Aorta (tissue), 5 donors: ENCODE measurements at regions not wholly inside any gene's neighbourhood (a gene's known extent, or its start where the extent isn't known, plus 50 kb on each side); places are given as distances from the start of the nearest gene placed in this dataset.

ENCODE experiments used
- ATAC-seq: fragments of 200-7000 bp; cut with Tn5 transposase; one replicate; pipeline ENCODE4 v1.9.1; 2022; ENCODE audit warnings: moderate library complexity; ENCODE audit not compliant: low FRiP score
- DNase-seq, 2 donors: peaks; one replicate each; pipeline ENCODE4 v3.0.0-alpha.2; 2020
- H3K27ac ChIP-seq, 2 donors: one replicate each; pipeline ENCODE4 v1.5.1; 2013; ENCODE audit warnings: low read length in 2 of 2, mild to moderate bottlenecking in 2 of 2, moderate library complexity in 2 of 2, control low read depth in 1 of 2, inconsistent platforms in 1 of 2, low read depth in 1 of 2
- H3K27me3 ChIP-seq, 2 donors: one replicate each; pipeline ENCODE4 v1.6.1; 2013; ENCODE audit warnings: control low read depth in 1 of 2, low read length in 1 of 2, mild to moderate bottlenecking in 1 of 2, moderate library complexity in 1 of 2; ENCODE audit not compliant: insufficient read depth in 2 of 2, control insufficient read depth in 1 of 2
- H3K36me3 ChIP-seq, 2 donors: one replicate each; pipeline ENCODE4 v1.6.1; 2013; ENCODE audit warnings: control low read depth in 1 of 2, low read length in 1 of 2, mild to moderate bottlenecking in 1 of 2; ENCODE audit not compliant: insufficient read depth in 2 of 2, control insufficient read depth in 1 of 2
- H3K4me1 ChIP-seq, 2 donors: one replicate each; pipeline ENCODE4 v1.6.1; 2013; ENCODE audit warnings: low read length in 2 of 2, control low read depth in 1 of 2, mild to moderate bottlenecking in 1 of 2, moderate library complexity in 1 of 2; ENCODE audit not compliant: insufficient read depth in 2 of 2, control insufficient read depth in 1 of 2
- H3K4me3 ChIP-seq, 2 donors: one replicate each; pipeline ENCODE4 v1.5.1; 2013; ENCODE audit warnings: low read length in 2 of 2, control low read depth in 1 of 2, mild to moderate bottlenecking in 1 of 2
- H3K9me3 ChIP-seq: one replicate; pipeline ENCODE4 v1.6.1; 2013; ENCODE audit warnings: mild to moderate bottlenecking, low read length; ENCODE audit not compliant: control insufficient read depth
- WGBS, 2 donors: extraction: QIAGEN DNeasy Blood & Tissue Kit; methylation state at CpG; one replicate each; pipeline ENCODE4 v1.1.7; 2013; 5-methylcytosine and 5-hydroxymethylcytosine counted together
- intact Hi-C, 2 donors: fragments of 100-400 bp; cut with DNase I; formaldehyde crosslinking; loops; one replicate each; pipeline versions ENCODE4 v1.14.2 to v1.15.0; 2022
- donor health status: healthy with polysubstance abuse.
- donor health status: Bipolar disorder and iron deficiency.
- donor health status: DM: no; HTN: no; CAD: no.
- donor health status: DM: no; HTN: no; CAD: no.
- donor health status: DM: yes; HTN: yes; CAD: no.

DNA sequence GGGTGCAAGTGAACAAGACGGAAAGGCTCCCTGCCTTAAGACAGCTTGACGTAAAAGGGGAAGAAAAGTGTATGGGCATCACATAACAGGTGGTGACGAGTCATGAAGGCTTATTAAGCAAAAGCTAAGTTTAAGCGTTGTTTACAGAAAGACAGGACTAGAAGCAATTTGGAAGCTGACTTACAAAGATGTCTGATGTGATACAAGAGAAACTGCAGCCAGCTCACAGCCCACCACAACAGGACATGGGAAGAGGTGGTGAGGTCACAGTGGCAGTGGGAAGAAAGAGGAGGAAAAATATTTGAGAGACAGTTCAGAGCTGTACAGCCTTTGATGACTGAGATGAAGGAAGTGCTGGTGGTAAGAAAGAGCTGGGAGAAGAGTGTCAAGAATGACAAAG is 181.6 kb downstream of the KLF12 start:
- Histone ChIP-seq H3K4me3 (no peak overlapping the region), H3K27ac (no peak overlapping the region), H3K4me1 (peaks cover 2 to 6% of the 10 kb centered on the region in 2 donors), H3K27me3 (no peaks in the 10 kb centered on the region), H3K36me3 (no peaks in the 10 kb centered on the region), H3K9me3 (no peaks in the 10 kb centered on the region)
- ATAC-seq (no peak), DNase-seq (no peak)
- intact Hi-C loops = no loop called here
- 94 to 97% methylated on average over 4 of the region's 4 CpGs for WGBS, 2 donors

DNA sequence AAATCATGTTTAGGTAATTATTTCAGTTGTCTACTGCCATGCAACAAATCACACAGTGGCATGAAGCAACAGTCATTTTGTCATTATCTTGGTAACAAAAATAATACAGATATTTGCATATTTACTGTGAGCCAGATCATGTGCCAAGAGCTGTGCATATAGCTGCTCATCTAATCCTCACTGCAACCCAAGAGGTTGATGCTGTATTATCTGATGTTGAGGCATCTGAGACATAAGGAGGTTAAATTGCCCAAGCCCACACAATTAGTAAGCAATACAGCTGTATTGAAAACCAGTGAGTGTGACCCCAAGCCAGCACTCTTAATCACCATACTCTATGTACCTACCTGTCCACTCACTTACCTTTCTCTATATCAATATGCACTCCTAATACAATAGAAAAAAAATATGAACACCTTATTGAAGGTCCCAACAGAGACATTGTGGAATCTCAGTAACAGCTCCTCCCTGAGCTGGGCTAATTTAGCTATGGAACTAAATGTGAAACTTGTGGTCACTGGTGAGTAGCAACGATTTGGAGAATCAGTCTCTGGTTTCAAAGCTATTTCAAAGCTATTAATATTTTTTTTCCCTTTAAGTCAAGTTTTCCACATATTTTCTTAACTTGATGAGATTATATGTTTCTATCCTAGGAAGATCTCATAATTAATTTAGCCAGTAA is 185.2 kb downstream of the KLF12 start:
- ATAC-seq (no peak), DNase-seq (no peak)
- H3K36me3 ChIP-seq = no peaks in the 10 kb centered on the region
- H3K9me3 ChIP-seq = no peaks in the 10 kb centered on the region
- WGBS, 2 donors = 74 to 84% methylated on average over 1 of the region's 1 CpG
- intact Hi-C loops = loop anchor here in 1 of 2 donors (10.0 kb wide), 1 partner anchor 186 kb away; the partner anchor contains the start of gene KLF12
- no peak overlapping the region for H3K4me3 ChIP-seq
- peaks cover 0 to 5% of the 10 kb centered on the region in 2 donors for H3K4me1 ChIP-seq
- no peaks in the 10 kb centered on the region for H3K27me3 ChIP-seq
- H3K27ac ChIP-seq = no peak overlapping the region

DNA sequence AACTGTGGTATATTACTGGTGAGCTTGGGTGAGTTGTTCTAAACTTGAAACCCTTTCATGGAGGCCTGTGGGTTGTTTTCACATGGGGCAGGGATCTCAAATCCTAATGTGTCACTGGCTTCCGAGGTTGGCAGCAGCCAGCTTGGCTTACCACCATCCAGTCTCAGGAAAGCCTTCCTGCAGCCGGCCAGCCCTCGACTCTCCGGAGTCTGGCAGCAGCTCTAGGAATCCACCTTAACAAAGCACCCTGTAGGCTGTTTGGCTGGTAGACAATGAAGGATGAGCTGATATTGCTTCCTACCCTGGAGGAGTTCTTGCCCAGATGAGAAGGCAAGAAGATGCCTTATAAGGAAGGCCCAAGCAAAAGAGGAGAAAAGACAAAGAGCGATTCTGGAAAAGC is 188.3 kb downstream of the KLF12 start:
- peaks cover 0 to 3% of the 10 kb centered on the region in 2 donors for H3K36me3 ChIP-seq
- H3K4me3 ChIP-seq = no peak overlapping the region
- peak; percentile 30 for ATAC-seq
- H3K4me1 ChIP-seq = peaks cover 0 to 5% of the 10 kb centered on the region in 2 donors
- DNase-seq = peak; percentile 57 to 77
- intact Hi-C loops = loop anchor here in 1 of 2 donors (10.0 kb wide), 1 partner anchor 189 kb away; the partner anchor contains the start of gene KLF12
- 18 to 25% methylated on average over 5 of the region's 5 CpGs for WGBS, 2 donors
- no peak overlapping the region for H3K27ac ChIP-seq
- H3K9me3 ChIP-seq = no peaks in the 10 kb centered on the region
- no peaks in the 10 kb centered on the region for H3K27me3 ChIP-seq

DNA sequence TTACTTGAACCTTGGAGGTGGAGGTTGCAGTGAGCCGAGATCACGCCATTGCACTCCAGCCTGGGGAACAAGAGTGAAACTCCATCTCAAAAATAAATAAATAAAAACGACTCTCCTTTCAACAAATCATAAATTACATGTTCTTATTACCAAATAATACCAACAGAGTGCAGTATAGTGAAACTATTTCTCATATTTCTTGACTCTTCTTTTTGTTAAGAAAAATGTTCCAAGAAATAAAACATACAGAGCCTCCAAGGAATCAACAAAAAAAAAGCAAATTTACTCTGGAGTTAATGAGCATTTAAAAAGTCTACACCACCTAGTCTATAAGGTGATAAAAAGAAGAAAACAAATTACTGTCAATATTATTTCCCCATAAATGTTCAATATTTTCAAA is 188.8 kb downstream of the KLF12 start:
- no peak for ATAC-seq
- Histone ChIP-seq H3K27ac (no peak overlapping the region), H3K36me3 (peaks cover 0 to 3% of the 10 kb centered on the region in 2 donors), H3K9me3 (no peaks in the 10 kb centered on the region), H3K4me1 (peaks cover 0 to 5% of the 10 kb centered on the region in 2 donors), H3K4me3 (no peak overlapping the region), H3K27me3 (no peaks in the 10 kb centered on the region)
- 19 to 21% methylated on average over 3 of the region's 3 CpGs for WGBS, 2 donors
- DNase-seq = no peak
- intact Hi-C loops = loop anchor here in 1 of 2 donors (10.0 kb wide), 1 partner anchor 189 kb away; the partner anchor contains the start of gene KLF12

DNA sequence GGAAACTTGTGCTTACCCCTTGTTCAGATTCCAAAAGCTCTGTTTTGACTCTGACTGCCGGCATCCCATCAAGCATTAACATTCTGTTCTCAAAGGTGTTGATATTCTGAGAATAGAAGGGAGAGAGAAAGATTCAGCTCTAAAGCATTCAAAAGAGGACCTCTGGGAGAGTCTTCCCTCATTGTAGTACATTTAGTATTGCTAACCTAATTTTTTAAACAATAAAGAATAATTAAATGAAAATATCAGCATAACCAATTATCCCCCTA is 190.3 kb downstream of the KLF12 start:
- no peak overlapping the region for H3K4me3 ChIP-seq
- H3K36me3 ChIP-seq = peaks cover 0 to 3% of the 10 kb centered on the region in 2 donors
- WGBS, 2 donors = 19 to 43% methylated on average over 1 of the region's 1 CpG
- H3K4me1 ChIP-seq = peaks cover 0 to 5% of the 10 kb centered on the region in 2 donors
- H3K27me3 ChIP-seq = no peaks in the 10 kb centered on the region
- no peak overlapping the region for H3K27ac ChIP-seq
- intact Hi-C loops = loop anchor here in 1 of 2 donors (10.0 kb wide), 1 partner anchor 191 kb away; the partner anchor contains the start of gene KLF12
- no peaks in the 10 kb centered on the region for H3K9me3 ChIP-seq
- DNase-seq (no peak), ATAC-seq (no peak)

DNA sequence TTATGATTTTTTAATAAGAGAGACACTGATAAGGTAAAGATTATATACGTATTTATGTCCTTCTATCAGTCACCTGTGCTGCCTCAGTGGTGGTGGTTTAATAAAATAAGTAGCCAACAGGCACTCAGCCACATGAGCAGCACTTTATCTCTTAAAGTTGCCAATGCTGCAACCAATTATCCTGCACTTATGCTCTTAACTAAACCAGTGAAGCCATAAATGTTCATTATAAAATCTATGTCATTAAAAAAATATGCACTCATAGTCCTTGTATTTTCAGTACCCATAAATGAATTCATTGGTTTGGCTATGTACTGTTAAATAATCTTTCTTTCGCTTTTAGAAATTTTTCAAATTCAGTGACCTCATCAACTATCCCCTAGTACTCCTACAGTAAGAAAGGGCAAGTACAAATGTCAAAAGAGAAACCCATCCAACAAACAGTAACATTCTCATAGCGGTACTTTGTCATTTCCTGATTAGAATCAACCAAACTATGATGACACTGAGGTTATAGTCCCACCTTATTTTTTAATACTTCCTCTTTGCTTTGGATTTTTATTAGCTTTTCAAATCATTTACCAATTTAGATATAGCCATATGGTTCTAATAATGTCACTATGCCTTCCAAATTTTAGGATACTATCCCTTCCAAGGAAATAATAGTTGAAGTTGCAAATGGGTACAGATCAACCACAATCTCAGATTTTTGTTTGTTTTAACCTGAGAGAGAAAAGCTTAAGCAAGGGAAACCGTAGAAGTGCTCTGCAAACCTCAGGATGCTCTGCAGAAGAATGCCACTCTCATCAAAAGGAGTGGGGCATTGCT is 190.9 kb downstream of the KLF12 start:
- ATAC-seq (no peak), DNase-seq (no peak)
- intact Hi-C loops = loop anchor here in 1 of 2 donors (10.0 kb wide), 1 partner anchor 191 kb away; the partner anchor contains the start of gene KLF12
- H3K4me1 ChIP-seq = peaks cover 0 to 5% of the 10 kb centered on the region in 2 donors
- WGBS, 2 donors = 85 to 86% methylated on average over 4 of the region's 4 CpGs
- H3K27ac ChIP-seq = no peak overlapping the region
- H3K4me3 ChIP-seq = no peak overlapping the region
- no peaks in the 10 kb centered on the region for H3K9me3 ChIP-seq
- H3K27me3 ChIP-seq = no peaks in the 10 kb centered on the region
- peaks cover 0 to 3% of the 10 kb centered on the region in 2 donors for H3K36me3 ChIP-seq

DNA sequence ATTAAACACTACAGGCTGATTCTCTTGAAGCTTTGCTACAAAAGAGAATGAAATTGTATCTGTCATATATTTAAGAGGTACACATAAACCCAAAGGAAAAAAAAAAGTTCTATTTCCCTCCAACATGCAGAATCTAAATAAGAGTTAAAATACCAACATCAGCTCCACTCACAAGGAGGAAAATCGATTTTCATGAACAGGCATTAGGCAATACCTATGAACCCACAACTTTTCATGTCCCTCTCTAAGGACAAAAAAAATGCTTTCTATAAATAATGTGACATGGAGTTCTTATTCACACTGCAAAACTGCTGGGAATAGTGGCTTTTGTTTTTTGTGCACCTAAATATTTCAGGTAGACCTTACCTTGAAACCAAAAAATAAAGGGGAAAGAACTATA is 192.5 kb downstream of the KLF12 start:
- ATAC-seq = no peak
- no peak overlapping the region for H3K27ac ChIP-seq
- no peak overlapping the region for H3K4me3 ChIP-seq
- intact Hi-C loops = loop anchor here in 1 of 2 donors (10.0 kb wide), 1 partner anchor 193 kb away; the partner anchor contains the start of gene KLF12
- H3K36me3 ChIP-seq = peaks cover 0 to 3% of the 10 kb centered on the region in 2 donors
- H3K4me1 ChIP-seq = peaks cover 0 to 7% of the 10 kb centered on the region in 2 donors
- 84 to 89% methylated on average over 1 of the region's 1 CpG for WGBS, 2 donors
- H3K9me3 ChIP-seq = no peaks in the 10 kb centered on the region
- no peaks in the 10 kb centered on the region for H3K27me3 ChIP-seq
- DNase-seq = no peak

DNA sequence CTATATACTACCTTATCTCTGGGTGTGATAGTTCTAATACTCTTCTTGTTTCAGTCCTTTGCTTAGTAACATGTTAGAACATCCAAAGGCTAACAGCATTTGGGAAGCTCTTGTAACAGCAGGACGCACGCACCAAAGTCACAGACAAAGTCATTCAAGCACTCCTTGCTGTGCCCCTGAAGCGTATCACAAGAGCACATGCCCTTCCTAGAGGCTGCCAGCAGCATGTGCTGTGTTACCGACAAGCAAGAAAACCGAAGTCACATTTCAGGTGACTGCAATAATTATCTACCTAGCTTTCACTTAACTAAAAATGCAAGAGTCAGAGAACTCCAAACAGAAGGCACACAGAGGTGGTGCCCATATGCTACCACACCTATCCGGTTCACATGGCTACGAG is 194.1 kb downstream of the KLF12 start:
- no peaks in the 10 kb centered on the region for H3K27me3 ChIP-seq
- no peak overlapping the region for H3K27ac ChIP-seq
- H3K9me3 ChIP-seq = no peaks in the 10 kb centered on the region
- H3K4me1 ChIP-seq = peaks cover 2 to 4% of the 10 kb centered on the region in 2 donors
- H3K4me3 ChIP-seq = no peak overlapping the region
- intact Hi-C loops = loop anchor here in 1 of 2 donors (10.0 kb wide), 1 partner anchor 195 kb away; the partner anchor contains the start of gene KLF12
- peaks cover 0 to 3% of the 10 kb centered on the region in 2 donors for H3K36me3 ChIP-seq
- WGBS, 2 donors = 77 to 78% methylated on average over 7 of the region's 7 CpGs
- no peak for ATAC-seq
- no peak for DNase-seq
